HG03064 (cell line): ENCODE measurements at regions not wholly inside any gene's neighbourhood (a gene's known extent, or its start where the extent isn't known, plus 50 kb on each side); places are given as distances from the start of the nearest gene placed in this dataset.

Experiments
- ATAC-seq: cut with Tn5 transposase; IDR thresholded peaks from one replicate; pipeline ENCODE4 v1.9.1; 2021; ENCODE audit warnings: low read depth; ENCODE audit not compliant: unreplicated experiment

DNA sequence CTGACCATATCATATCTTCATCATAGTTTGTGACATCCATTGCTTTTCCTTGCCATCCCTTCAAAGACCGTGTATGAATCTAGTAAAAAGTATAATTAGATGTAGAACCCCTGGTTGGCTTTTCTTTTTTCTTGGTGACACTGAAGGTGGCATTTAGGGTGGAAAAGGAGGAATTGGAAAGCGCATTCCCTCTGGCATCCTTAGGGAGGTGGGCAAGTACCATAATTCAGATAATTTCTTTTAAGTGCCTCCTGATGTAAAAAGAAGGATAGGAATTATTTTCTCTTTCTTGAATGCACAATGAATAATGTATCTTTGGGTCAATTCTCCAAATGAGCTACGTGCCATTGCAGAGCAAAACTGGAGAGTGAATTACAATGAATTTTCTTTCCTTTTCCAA is 73.2 kb upstream of the SMARCA2 start:
- no peak for ATAC-seq

DNA sequence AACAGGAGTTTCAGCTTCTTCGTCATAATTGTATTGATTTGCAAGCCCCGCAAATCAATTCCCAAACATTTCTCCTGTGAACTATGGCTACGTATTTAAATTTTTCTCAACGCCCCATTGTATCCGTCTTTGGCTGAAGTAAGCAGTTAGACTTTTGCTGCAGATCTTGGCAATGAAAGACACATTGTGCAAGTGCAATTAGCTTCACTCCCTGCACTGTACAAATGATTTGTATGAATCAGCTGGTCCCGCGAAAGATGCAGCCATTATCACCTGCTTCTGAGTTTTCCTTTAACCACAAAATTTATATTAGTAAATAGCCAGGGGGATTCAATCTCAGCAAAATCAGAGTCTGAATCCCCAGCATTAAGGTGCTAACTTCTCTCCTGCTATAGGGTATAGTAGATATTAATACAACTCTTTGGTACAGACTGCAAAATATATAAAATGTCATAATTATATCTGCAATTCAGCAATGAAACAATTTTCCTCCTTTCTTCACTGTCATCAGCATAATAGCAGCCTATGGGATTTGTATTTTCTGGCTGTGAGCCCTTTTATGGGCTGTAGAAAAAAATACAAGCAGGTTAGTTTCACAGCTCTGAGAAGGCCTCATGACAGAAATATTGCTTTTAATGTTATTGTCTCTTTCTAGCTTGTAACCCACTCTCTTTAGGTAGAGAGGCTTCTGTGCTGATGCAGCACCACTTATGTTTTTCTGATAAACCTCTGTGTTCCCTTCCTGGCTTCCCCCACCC is 68.4 kb upstream of the SMARCA2 start:
- no peak for ATAC-seq

DNA sequence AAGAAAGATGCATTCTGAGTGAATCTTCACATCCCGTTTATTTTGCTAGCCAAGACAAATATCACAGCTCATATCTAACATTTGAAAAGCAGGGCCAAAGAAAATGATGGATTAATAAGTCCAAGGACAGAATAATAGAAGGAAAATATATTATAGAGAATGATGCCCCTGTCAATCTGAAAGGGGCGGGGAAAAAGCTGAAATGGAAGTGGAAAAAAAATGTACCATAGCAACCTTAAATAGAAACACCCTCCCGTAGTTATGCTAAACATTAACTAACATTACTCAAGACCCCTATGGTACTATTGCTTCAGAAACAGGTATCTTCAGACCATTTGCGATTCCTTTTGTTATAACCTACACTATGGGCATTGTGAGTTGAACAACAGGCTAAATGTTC is 67.7 kb upstream of the SMARCA2 start:
- no peak for ATAC-seq

DNA sequence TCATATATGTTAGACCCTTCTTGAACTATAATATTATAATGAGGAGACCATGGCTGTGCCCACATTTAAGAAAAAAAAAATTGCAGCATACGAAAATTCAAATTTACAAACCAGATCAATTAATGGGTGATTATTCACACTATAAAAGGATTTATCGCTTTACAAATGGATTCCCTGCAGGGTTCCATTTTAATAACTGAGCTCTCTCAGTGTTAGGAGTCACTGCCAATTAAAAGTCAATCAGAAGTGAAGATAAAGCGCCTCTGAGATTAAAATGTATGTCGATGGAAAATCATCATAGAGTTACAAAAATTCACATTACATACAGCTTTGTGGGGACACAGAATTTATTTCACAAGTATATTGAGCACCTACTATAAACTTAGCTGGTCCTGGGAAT is 66.6 kb upstream of the SMARCA2 start:
- no peak for ATAC-seq

DNA sequence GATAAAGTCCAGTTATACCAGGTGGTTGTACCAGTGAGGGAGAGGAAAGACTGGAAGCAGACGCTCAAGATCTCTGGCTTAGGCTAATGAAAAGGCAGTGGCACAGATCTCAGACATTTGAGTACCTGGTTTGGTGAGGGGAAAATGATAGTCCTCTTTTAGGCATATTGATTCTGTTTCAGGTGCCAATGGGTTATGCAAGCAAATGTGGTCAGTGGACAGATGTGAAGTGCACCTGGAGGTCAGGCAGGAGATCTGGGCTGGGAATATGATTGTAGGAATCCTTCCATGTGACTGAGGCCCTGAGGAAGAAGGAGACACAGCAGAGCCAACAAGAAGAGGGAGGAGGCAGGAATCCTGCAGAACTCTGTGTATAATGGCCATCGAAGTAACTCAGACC is 63.7 kb upstream of the SMARCA2 start:
- no peak for ATAC-seq

DNA sequence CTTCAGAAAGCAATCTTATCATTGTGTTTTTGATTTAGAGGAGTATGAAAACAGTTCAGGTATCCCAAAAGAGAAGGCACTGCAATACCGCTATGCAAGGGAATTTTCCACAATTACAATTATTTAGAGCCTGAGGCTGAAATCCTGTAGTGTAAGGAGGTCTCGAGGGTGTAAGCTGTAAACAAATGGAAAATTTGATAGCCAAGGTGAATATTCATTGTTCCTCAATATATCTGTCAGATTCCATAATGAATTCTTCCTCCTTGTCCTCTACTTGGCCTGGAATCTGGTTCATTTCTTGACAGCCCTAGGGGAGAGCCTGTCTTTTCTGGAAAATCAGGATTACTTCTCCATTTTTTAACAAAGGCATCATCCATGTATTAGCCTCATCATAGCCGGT is 63.1 kb upstream of the SMARCA2 start:
- ATAC-seq: no peak

DNA sequence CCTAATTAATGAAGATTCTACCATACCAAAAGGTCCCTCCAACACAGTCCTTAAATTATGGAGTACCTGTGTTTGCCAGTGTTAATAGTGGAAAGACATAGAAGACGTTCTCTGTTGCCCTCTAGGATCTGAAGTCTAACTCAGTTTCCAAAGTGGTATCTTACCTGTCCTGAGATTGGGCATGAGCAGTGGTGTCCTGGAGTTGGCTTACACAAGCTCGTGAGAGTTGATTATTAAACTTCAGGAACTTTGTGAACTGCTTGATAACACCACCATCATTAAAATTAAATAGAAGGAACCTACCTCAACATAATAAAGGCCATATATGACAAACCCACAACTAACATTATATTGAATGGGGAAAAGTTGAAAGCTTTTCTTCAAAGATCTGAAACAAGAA is 60.9 kb upstream of the SMARCA2 start:
- no peak for ATAC-seq

DNA sequence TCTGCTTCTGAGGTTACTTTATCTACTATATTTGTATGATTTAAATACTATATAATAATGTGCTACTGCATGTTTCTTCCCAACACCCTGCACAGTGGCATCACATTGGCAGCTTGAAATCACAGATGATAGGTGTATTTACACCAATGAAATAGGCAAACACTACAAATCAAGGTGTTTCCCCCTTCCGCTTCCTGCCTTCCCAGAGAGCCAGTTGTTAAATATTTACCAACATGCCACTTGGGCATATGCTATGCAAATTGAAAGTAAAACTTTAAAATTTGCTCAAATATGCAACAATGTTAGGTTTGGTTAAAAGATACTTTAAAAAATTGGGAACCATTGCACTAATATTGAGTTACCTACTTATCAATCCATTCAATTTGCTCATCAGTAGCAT is 58.2 kb upstream of the SMARCA2 start:
- no peak for ATAC-seq

DNA sequence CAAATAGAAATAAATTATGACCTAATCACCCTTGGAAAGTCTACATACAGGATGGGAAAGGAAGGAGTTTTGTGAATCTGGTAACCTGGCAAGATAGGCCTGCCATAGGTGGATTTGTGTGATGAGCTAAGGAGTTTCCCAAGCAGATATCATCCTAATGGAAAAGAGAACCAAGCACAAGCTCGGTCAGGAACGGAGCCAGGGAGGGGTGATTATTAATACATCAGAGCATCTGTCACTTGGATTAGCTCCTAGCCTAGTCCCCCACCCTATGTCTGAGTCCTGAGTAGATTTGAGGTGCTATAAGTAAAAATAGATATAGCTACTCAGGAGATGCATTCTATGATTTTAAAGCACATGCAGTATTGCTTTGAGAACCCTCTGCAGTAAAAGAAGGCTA is 57.3 kb upstream of the SMARCA2 start:
- ATAC-seq: no peak

DNA sequence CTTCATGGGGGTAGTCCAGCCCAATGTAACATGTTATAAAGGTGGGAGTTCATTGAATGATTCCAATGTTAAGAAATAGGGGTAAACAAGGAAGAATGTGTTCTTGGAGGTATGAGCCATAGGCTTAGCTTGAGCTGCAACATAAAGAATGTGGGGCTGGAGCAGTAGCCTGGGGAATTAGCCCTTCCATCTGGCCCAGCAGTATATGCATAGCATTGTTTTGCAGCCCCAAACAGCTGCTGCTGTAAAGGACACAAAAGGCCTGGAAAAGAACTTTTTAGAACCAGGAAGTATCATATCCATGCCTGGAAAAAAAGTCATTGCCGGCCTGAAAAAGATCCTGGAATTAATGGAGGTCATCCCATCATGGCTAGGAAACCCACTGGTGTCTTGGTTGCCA is 55.8 kb upstream of the SMARCA2 start:
- no peak for ATAC-seq

DNA sequence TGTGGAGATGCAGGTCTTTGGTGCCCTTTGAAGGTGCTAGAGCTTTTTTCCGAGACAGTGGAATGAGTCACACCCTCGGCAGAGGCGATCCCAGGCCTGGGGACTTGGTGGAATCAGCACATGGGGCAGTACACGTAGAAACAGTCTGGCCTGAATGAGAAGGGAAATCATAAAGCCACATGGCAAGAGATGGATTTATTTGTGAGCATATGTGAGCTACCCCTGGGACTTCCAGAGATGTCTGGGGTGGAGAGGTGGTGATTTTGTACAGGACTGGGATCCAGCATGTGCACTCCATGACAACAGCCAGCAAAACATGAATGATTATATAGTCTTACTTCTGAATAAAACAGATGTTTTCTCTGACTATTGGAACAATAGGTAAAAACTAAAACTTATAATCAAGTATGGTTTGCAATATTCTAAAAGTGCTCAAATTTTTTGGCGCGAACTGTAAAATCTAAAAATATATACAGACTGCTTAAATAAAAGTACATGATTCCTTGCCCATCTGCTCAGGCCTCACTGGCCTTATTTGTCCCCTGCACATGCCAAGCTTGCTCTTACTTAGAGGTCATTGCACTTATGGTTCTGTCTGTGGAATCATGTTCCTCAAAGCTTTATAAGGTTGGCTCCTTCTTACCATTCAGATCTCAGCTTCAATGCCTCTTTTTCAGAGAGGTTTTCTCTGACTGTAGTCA is 54.7 kb upstream of the SMARCA2 start:
- no peak for ATAC-seq

DNA sequence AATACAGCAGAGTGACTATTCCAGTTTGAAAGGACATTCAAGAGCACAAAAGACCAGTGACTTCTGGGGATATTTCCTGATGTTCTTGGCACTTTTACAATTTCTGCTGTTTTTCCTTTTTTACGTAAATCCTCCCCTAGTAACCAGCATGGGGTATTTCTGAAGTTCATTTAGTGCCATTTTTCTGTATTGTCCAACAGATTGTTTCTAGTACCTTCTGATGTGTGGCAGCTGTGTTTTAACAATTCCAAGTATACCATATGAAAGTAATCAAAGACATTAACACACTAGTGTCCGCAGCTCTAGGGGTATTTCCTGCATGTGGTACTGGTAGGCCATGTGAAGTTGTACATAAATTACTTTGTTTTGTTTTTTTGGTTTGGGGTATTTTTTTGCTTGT is 53.0 kb upstream of the SMARCA2 start:
- ATAC-seq: no peak

DNA sequence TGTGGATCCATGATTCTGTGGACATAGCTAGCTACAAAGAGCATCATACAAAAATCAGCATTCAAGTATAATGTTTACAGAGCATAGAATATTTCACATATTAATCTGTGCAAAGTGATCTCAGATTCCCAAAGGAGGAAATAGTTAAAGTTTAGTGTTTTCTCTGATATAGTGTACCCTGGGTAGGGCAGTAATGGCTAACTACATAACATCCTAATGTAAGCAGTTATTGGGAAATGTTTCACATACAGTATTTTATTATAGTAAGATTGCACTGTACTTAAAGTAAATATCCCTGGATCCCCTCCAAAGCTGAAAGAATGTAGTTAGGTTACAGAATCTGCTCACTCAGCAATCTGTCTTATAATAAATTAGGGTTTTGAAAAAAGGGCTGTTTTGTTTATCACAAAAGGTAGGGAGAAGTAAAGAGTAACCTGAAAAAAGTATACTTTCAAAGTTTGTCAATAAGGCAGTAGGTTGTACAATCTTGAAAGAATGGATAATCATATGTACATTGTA is 52.5 kb upstream of the SMARCA2 start:
- no peak for ATAC-seq

DNA sequence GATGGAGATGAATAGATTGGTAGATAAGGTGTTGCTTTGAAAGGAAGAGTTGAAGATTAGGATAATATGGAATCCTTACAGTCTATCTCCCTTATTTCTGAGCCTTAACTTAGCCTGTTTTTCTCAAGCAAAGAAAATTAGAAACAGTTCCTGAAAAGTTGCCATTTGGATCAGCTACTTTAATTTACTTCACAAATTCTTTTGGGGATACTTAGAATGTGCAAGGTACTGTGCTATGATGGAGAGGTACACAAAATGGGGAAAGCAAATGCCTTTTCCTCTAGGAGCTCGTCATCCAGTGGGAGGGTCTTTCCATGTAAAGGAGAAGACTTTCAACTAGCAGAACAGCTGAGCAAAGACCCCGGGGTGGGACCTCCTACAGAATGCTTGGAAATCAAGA is 51.1 kb upstream of the SMARCA2 start:
- no peak for ATAC-seq
